ENCODE measurements at regions not wholly inside any gene's neighbourhood (a gene's known extent, or its start where the extent isn't known, plus 50 kb on each side); places are given as distances from the start of the nearest gene placed in this dataset.

- 0% methylated on average over 1 of the region's 2 CpGs for WGBS (ENCODE audit: low lambda C conversion rate)
- no peaks in the 10 kb centered on the region for H3K27me3 ChIP-seq (ENCODE audit: control insufficient read depth in 1 of 2, insufficient read depth in 2 of 2, low read length in 2 of 2)
- TF ChIP-seq ZNF713 (CRISPR knock-in tag; IDR thresholded peaks at IDR 0.05) (no peak), MAFK (conservative IDR thresholded peaks at IDR 0.05 in 1 of 2, IDR thresholded peaks at IDR 0.05 in 1 of 2; ENCODE audit: low read length in 2 of 2) (0 out of 4 replicates have a peak, but pooled peaks of 1 of the 2 experiments have one; percentile 15)
- no peak overlapping the region for H3K9ac ChIP-seq (ENCODE audit: insufficient read depth, low read depth, low read length)
- H3K36me3 ChIP-seq (replicated peaks in 1 of 2; ENCODE audit: control insufficient read depth in 1 of 2, insufficient read depth in 2 of 2, low read length in 2 of 2) = no peaks in the 10 kb centered on the region
- CTCF ChIA-PET (ENCODE audit: low intra/inter-chr PET ratio, low total read pairs) = no interaction called here
- no peak overlapping the region for H3K27ac ChIP-seq (ENCODE audit: extremely low read length, insufficient read depth, low read length)
- intact Hi-C loops (cut with micrococcal nuclease; ENCODE audit: unreplicated experiment) = no loop called here
- FAIRE-seq (no peak), ATAC-seq (no peak), DNase-seq (ENCODE audit: low spot score) (no peak)
- in situ Hi-C loops (cut with HindIII; ENCODE audit: extremely low pct_ligation_motif_present, low pct_unique_long_range_greater_than_20kb) = no loop called here
- no peaks in the 10 kb centered on the region for H3K4me1 ChIP-seq (ENCODE audit: insufficient read depth, low read length)
- H4K20me1 ChIP-seq (ENCODE audit: insufficient read depth, low read length) = no peaks in the 10 kb centered on the region
- H3K79me2 ChIP-seq (ENCODE audit: insufficient read depth, low read length) = no peaks in the 10 kb centered on the region
- H3K4me2 ChIP-seq (ENCODE audit: low read depth, low read length) = no peak overlapping the region
- H2AFZ ChIP-seq (ENCODE audit: low read length) = no peak overlapping the region
- peaks cover 48% of the 10 kb centered on the region for H3K9me3 ChIP-seq (ENCODE audit: low read length)
- no TSS peak for BruUV-seq (replicated peaks)
- H3K4me3 ChIP-seq (replicated peaks in 1 of 3; ENCODE audit: insufficient read depth in 1 of 3, low read depth in 2 of 3, low read length in 3 of 3) = no peak overlapping the region
- POLR2A ChIA-PET = no interaction called here
Observed at GRCh38 chrX:144592036-144592435, 655.3 kb upstream of the SPANXN1 start.

GRCh38 chrX:144601010-144601409 is 646.3 kb upstream of the SPANXN1 start:
- no peak overlapping the region for H3K27ac ChIP-seq (ENCODE audit: extremely low read length, insufficient read depth, low read length)
- TF ChIP-seq ZNF547 (CRISPR knock-in tag; IDR thresholded peaks at IDR 0.05) = no peak
- no peak for TF ChIP-seq MXI1 (IDR thresholded peaks at IDR 0.05; ENCODE audit: borderline replicate concordance, low read depth, low read length)
- TF ChIP-seq CCDC6 (CRISPR knock-in tag; IDR thresholded peaks at IDR 0.05) = no peak
- TF ChIP-seq NR1H2 (CRISPR knock-in tag; IDR thresholded peaks at IDR 0.05; ENCODE audit: borderline replicate concordance, low read depth) = no peak
- TF ChIP-seq SP1 (IDR thresholded peaks at IDR 0.05) = no peak
- no peak for TF ChIP-seq SP1 (CRISPR knock-in tag; IDR thresholded peaks at IDR 0.05)
- no peak for TF ChIP-seq YEATS4 (CRISPR knock-in tag; IDR thresholded peaks at IDR 0.05; ENCODE audit: borderline replicate concordance)
- no peak for TF ChIP-seq MYC (CRISPR knock-in tag; IDR thresholded peaks at IDR 0.05; ENCODE audit: borderline replicate concordance)
- TF ChIP-seq GABPA (IDR thresholded peaks at IDR 0.05; ENCODE audit: low read depth, low read length) = no peak
- no peak for TF ChIP-seq GABPA (CRISPR knock-in tag; IDR thresholded peaks at IDR 0.05; ENCODE audit: low read depth)
- TF ChIP-seq NAIF1 (CRISPR knock-in tag; IDR thresholded peaks at IDR 0.05; ENCODE audit: borderline replicate concordance) = no peak
- no peak overlapping the region for H3K4me2 ChIP-seq (ENCODE audit: low read depth, low read length)
- ATAC-seq = no peak
- ChIA-PET CTCF (ENCODE audit: low intra/inter-chr PET ratio, low total read pairs) (no interaction called here), POLR2A (no interaction called here)
- DNase-seq (ENCODE audit: low spot score) = no peak
- in situ Hi-C loops (cut with HindIII; ENCODE audit: extremely low pct_ligation_motif_present, low pct_unique_long_range_greater_than_20kb) = no loop called here
- no peaks in the 10 kb centered on the region for H3K79me2 ChIP-seq (ENCODE audit: insufficient read depth, low read length)
- no peaks in the 10 kb centered on the region for H3K4me1 ChIP-seq (ENCODE audit: insufficient read depth, low read length)
- intact Hi-C loops (cut with micrococcal nuclease; ENCODE audit: unreplicated experiment) = no loop called here
- 10% methylated on average over 2 of the region's 2 CpGs for WGBS (ENCODE audit: low lambda C conversion rate)
- no peak overlapping the region for H2AFZ ChIP-seq (ENCODE audit: low read length)
- BruUV-seq (replicated peaks) = no TSS peak
- no peak overlapping the region for H3K9ac ChIP-seq (ENCODE audit: insufficient read depth, low read depth, low read length)
- H3K27me3 ChIP-seq (ENCODE audit: control insufficient read depth in 1 of 2, insufficient read depth in 2 of 2, low read length in 2 of 2) = no peaks in the 10 kb centered on the region
- FAIRE-seq = no peak
- no peaks in the 10 kb centered on the region for H3K36me3 ChIP-seq (replicated peaks in 1 of 2; ENCODE audit: control insufficient read depth in 1 of 2, insufficient read depth in 2 of 2, low read length in 2 of 2)
- peaks cover 52% of the 10 kb centered on the region for H3K9me3 ChIP-seq (ENCODE audit: low read length)
- H4K20me1 ChIP-seq (ENCODE audit: insufficient read depth, low read length) = no peaks in the 10 kb centered on the region
- no peak overlapping the region for H3K4me3 ChIP-seq (replicated peaks in 1 of 3; ENCODE audit: insufficient read depth in 1 of 3, low read depth in 2 of 3, low read length in 3 of 3)

Data from HepG2 (cell line).